ENCODE measurements at regions not wholly inside any gene's neighbourhood (a gene's known extent, or its start where the extent isn't known, plus 50 kb on each side); places are given as distances from the start of the nearest gene placed in this dataset.

GRCh38 chr11:115624065-115624464, 119.8 kb upstream of the CADM1 start:
- TF ChIP-seq POLR2A (IDR thresholded peaks at IDR 0.05) = no peak
- TF ChIP-seq, protein P1, sequence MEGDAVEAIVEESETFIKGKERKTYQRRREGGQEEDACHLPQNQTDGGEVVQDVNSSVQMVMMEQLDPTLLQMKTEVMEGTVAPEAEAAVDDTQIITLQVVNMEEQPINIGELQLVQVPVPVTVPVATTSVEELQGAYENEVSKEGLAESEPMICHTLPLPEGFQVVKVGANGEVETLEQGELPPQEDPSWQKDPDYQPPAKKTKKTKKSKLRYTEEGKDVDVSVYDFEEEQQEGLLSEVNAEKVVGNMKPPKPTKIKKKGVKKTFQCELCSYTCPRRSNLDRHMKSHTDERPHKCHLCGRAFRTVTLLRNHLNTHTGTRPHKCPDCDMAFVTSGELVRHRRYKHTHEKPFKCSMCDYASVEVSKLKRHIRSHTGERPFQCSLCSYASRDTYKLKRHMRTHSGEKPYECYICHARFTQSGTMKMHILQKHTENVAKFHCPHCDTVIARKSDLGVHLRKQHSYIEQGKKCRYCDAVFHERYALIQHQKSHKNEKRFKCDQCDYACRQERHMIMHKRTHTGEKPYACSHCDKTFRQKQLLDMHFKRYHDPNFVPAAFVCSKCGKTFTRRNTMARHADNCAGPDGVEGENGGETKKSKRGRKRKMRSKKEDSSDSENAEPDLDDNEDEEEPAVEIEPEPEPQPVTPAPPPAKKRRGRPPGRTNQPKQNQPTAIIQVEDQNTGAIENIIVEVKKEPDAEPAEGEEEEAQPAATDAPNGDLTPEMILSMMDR (IDR thresholded peaks at IDR 0.05 in 4 of 5, conservative IDR thresholded peaks at IDR 0.05 in 1 of 5) = no peak

Measured in gastrocnemius medialis (tissue), 4 donors.